Stomach (tissue), 8 donors: ENCODE measurements at regions not wholly inside any gene's neighbourhood (a gene's known extent, or its start where the extent isn't known, plus 50 kb on each side); places are given as distances from the start of the nearest gene placed in this dataset.

Experiments
- DNase-seq, 2 donors: peaks; one replicate each; pipeline versions ENCODE4 v3.0.0 to v3.0.0-alpha.2; 2013 to 2019
- H3K27ac ChIP-seq, 5 donors: fragments of 200-600 bp in 4 of 5; sonication (generic) in 4 of 5; one replicate each; pipeline ENCODE4 v1.5.1; 2013 to 2019; ENCODE audit warnings: mild to moderate bottlenecking in 1 of 5, moderate library complexity in 1 of 5
- H3K27me3 ChIP-seq, 3 donors: fragments of 200-600 bp; sonication (generic); one replicate each; pipeline ENCODE4 v1.5.1; 2017 to 2019; ENCODE audit warnings: mixed run types in 1 of 3
- H3K36me3 ChIP-seq, 4 donors: fragments of 200-600 bp; sonication (generic); 1 replicate in 3 of 4; 2 replicates in 1 of 4; pipeline ENCODE4 v1.5.1; 2016 to 2019
- H3K4me1 ChIP-seq, 4 donors: fragments of 200-600 bp; sonication (generic); one replicate each; pipeline ENCODE4 v1.5.1; 2016 to 2019
- H3K4me3 ChIP-seq, 4 donors: fragments of 200-600 bp; sonication (generic) in 3 of 4; one replicate each; pipeline ENCODE4 v1.5.1; 2016 to 2019; ENCODE audit warnings: mild to moderate bottlenecking in 1 of 4
- H3K9me3 ChIP-seq, 4 donors: fragments of 200-600 bp; sonication (generic); one replicate each; pipeline ENCODE4 v1.5.1; 2016 to 2019
- CTCF ChIP-seq, 7 experiments: fragments of 450-650 bp in 4 of 7; fragments of 200-600 bp in 3 of 7; sonication (generic) in 3 of 7; IDR thresholded peaks; one replicate each; pipeline ENCODE4 v1.5.1; 2016 to 2019; ENCODE audit warnings: antibody characterized with exemption in 7 of 7, control low read depth in 2 of 7, mild to moderate bottlenecking in 1 of 7
- EP300 ChIP-seq: sonication (generic); formaldehyde crosslinking; IDR thresholded peaks from one replicate; pipeline ENCODE4 v1.6.1; 2017; ENCODE audit warnings: antibody characterized with exemption
- POLR2A ChIP-seq, 4 donors: fragments of 450-650 bp; IDR thresholded peaks; one replicate each; pipeline ENCODE4 v1.6.1; 2016; ENCODE audit warnings: antibody characterized with exemption in 4 of 4, control low read depth in 2 of 4, mild to moderate bottlenecking in 1 of 4, moderate library complexity in 1 of 4
- POLR2AphosphoS5 ChIP-seq, 3 donors: sonication (generic); formaldehyde crosslinking; IDR thresholded peaks; one replicate each; pipeline ENCODE4 v1.6.1; 2016; ENCODE audit warnings: antibody characterized with exemption in 3 of 3
- WGBS, 5 donors: extraction: QIAGEN DNeasy Blood & Tissue Kit in 3 of 5; methylation state at CpG; one replicate each; pipeline versions ENCODE4 v1.1.5 to v1.1.7; 2013 to 2018; 5-methylcytosine and 5-hydroxymethylcytosine counted together
- intact Hi-C: fragments of 100-400 bp; cut with DNase I; formaldehyde crosslinking; loops from one replicate; pipeline ENCODE4 v1.15.1; 2023; ENCODE audit warnings: low total_unique reads
- donor health status: healthy with polysubstance abuse.
- donor health status: Bipolar disorder and iron deficiency.
- donor health status: healthy.

GRCh38 chr5:155625315-155625714, 611.8 kb downstream of the KIF4B start:
- Histone ChIP-seq H3K36me3 (no peaks in the 10 kb centered on the region), H3K4me3 (no peak overlapping the region), H3K27me3 (peaks cover 0 to 15% (median 0%) of the 10 kb centered on the region in 3 donors), H3K4me1 (no peaks in the 10 kb centered on the region), H3K27ac (no peak overlapping the region), H3K9me3 (no peaks in the 10 kb centered on the region)
- 32 to 51% (median 40%) methylated on average over 3 of the region's 3 CpGs for WGBS, 5 donors
- no peak for DNase-seq
- no peak for TF ChIP-seq CTCF (IDR thresholded peaks at IDR 0.05)
- TF ChIP-seq EP300, result no peak
- TF ChIP-seq POLR2AphosphoS5 (IDR thresholded peaks at IDR 0.05), result no peak
- TF ChIP-seq POLR2A (IDR thresholded peaks at IDR 0.05), result no peak
- intact Hi-C loops, result no loop called here

- Histone ChIP-seq H3K4me3 (no peak overlapping the region), H3K4me1 (no peaks in the 10 kb centered on the region), H3K27ac (no peak overlapping the region), H3K36me3 (no peaks in the 10 kb centered on the region), H3K27me3 (peaks cover 0 to 15% (median 0%) of the 10 kb centered on the region in 3 donors), H3K9me3 (no peaks in the 10 kb centered on the region)
- 76 to 88% (median 79%) methylated on average over 3 of the region's 3 CpGs for WGBS, 5 donors
- intact Hi-C loops, result no loop called here
- no peak for DNase-seq
- TF ChIP-seq EP300 (no peak), CTCF (IDR thresholded peaks at IDR 0.05) (no peak), POLR2AphosphoS5 (IDR thresholded peaks at IDR 0.05) (no peak), POLR2A (IDR thresholded peaks at IDR 0.05) (no peak)
Observed at GRCh38 chr5:155625897-155626543, 612.5 kb downstream of the KIF4B start.

GRCh38 chr5:155626592-155626991, 613.0 kb downstream of the KIF4B start:
- H3K4me1 ChIP-seq, result no peaks in the 10 kb centered on the region
- intact Hi-C loops, result no loop called here
- no peaks in the 10 kb centered on the region for H3K36me3 ChIP-seq
- no peaks in the 10 kb centered on the region for H3K9me3 ChIP-seq
- H3K27ac ChIP-seq, result no peak overlapping the region
- peaks cover 0 to 15% (median 0%) of the 10 kb centered on the region in 3 donors for H3K27me3 ChIP-seq
- TF ChIP-seq POLR2AphosphoS5 (IDR thresholded peaks at IDR 0.05) (no peak), EP300 (no peak), CTCF (IDR thresholded peaks at IDR 0.05) (no peak), POLR2A (IDR thresholded peaks at IDR 0.05) (no peak)
- no peak for DNase-seq
- 74 to 90% (median 83%) methylated on average over 6 of the region's 6 CpGs for WGBS, 5 donors
- no peak overlapping the region for H3K4me3 ChIP-seq

- intact Hi-C loops, result no loop called here
- H3K27ac ChIP-seq, result no peak overlapping the region
- DNase-seq, result no peak
- no peaks in the 10 kb centered on the region for H3K36me3 ChIP-seq
- 56 to 79% (median 74%) methylated on average over 7 of the region's 7 CpGs for WGBS, 5 donors
- peaks cover 0 to 5% (median 0%) of the 10 kb centered on the region in 3 donors for H3K27me3 ChIP-seq
- TF ChIP-seq CTCF (IDR thresholded peaks at IDR 0.05) (no peak), EP300 (no peak), POLR2A (IDR thresholded peaks at IDR 0.05) (no peak), POLR2AphosphoS5 (IDR thresholded peaks at IDR 0.05) (no peak)
- H3K4me1 ChIP-seq, result no peaks in the 10 kb centered on the region
- H3K9me3 ChIP-seq, result peaks cover 0 to 10% (median 1%) of the 10 kb centered on the region in 4 donors
- H3K4me3 ChIP-seq, result no peak overlapping the region
Observed at GRCh38 chr5:155628346-155628745, 614.8 kb downstream of the KIF4B start.
